ENCODE measurements at regions not wholly inside any gene's neighbourhood (a gene's known extent, or its start where the extent isn't known, plus 50 kb on each side); places are given as distances from the start of the nearest gene placed in this dataset.

GRCh38 chr4:8729408-8730149 is 137.0 kb downstream of the CPZ start:
- H3K4me2 ChIP-seq (ENCODE audit: control insufficient read depth, insufficient read depth) = no peak overlapping the region
- no peaks in the 10 kb centered on the region; the same call in 2 of the 3 replicates for H3K9me3 ChIP-seq (replicated peaks; ENCODE audit: control insufficient read depth, insufficient read depth, low read length)
- RAD21 ChIA-PET (ENCODE audit: unreplicated experiment) = no interaction called here
- TF ChIP-seq ZBTB11 (CRISPR knock-in tag; IDR thresholded peaks at IDR 0.05) (no peak), NR2C2 (IDR thresholded peaks at IDR 0.05; ENCODE audit: borderline replicate concordance, control insufficient read depth, insufficient read length, low read depth) (no peak), IRF4 (IDR thresholded peaks at IDR 0.05; ENCODE audit: low read depth, low read length) (no peak), LARP7 (IDR thresholded peaks at IDR 0.05) (no peak), BACH1 (IDR thresholded peaks at IDR 0.05; ENCODE audit: borderline replicate concordance) (no peak), SREBF2 (IDR thresholded peaks at IDR 0.05; ENCODE audit: low read length) (no peak), TCF7 (IDR thresholded peaks at IDR 0.05; ENCODE audit: borderline replicate concordance) (no peak), SP1 (IDR thresholded peaks at IDR 0.05; ENCODE audit: low read depth, low read length) (no peak), MTA3 (IDR thresholded peaks at IDR 0.05; ENCODE audit: borderline replicate concordance, low read length) (no peak), PKNOX1 (IDR thresholded peaks at IDR 0.05) (no peak), GATAD2B (conservative IDR thresholded peaks at IDR 0.05; ENCODE audit: low read depth) (no peak), SUPT20H (IDR thresholded peaks at IDR 0.05; ENCODE audit: borderline replicate concordance, control insufficient read depth, low read depth, low read length) (no peak)
- H3K9ac ChIP-seq (ENCODE audit: control insufficient read depth, insufficient read depth, low read length) = no peak overlapping the region
- no peaks in the 10 kb centered on the region for H3K79me2 ChIP-seq (ENCODE audit: control insufficient read depth, insufficient read depth, low read length)
- no peaks in the 10 kb centered on the region for H3K4me1 ChIP-seq (ENCODE audit: control insufficient read depth, insufficient read depth, low read length)
- no peaks in the 10 kb centered on the region for H3K36me3 ChIP-seq (ENCODE audit: control insufficient read depth in 2 of 2, insufficient read depth in 2 of 2, low read length in 1 of 2)
- POLR2A ChIA-PET = no interaction called here
- in situ Hi-C loops (cut with MboI) (no loop called here), intact Hi-C loops (cut with micrococcal nuclease; ENCODE audit: unreplicated experiment) (no loop called here)
- SMC1A ChIA-PET (ENCODE audit: uncharacterized antibody, unreplicated experiment) = no interaction called here
- no peak for DNase-seq (ENCODE audit: low read depth, low spot score)
- no peak for ATAC-seq
- H2AFZ ChIP-seq (ENCODE audit: control insufficient read depth, low read depth, low read length) = no peak overlapping the region
- H3K27me3 ChIP-seq (replicated peaks in 1 of 2; ENCODE audit: control insufficient read depth in 2 of 2, insufficient read depth in 2 of 2, low read length in 1 of 2) = no peaks in the 10 kb centered on the region
- no peak overlapping the region for H3K4me3 ChIP-seq
- no peaks in the 10 kb centered on the region for H4K20me1 ChIP-seq (ENCODE audit: control insufficient read depth, insufficient read depth)
- FAIRE-seq = no peak
- CTCF ChIA-PET = no interaction called here
- no peak overlapping the region for H3K27ac ChIP-seq (ENCODE audit: control insufficient read depth, insufficient read depth)
- WGBS (ENCODE audit: insufficient coverage, insufficient replicate concordance, low lambda C conversion rate, missing lambda C conversion rate) = 27% methylated on average over 18 of the region's 18 CpGs
- no TSS peak for BruUV-seq (replicated peaks)
